ENCODE measurements at regions not wholly inside any gene's neighbourhood (a gene's known extent, or its start where the extent isn't known, plus 50 kb on each side); places are given as distances from the start of the nearest gene placed in this dataset.

DNA sequence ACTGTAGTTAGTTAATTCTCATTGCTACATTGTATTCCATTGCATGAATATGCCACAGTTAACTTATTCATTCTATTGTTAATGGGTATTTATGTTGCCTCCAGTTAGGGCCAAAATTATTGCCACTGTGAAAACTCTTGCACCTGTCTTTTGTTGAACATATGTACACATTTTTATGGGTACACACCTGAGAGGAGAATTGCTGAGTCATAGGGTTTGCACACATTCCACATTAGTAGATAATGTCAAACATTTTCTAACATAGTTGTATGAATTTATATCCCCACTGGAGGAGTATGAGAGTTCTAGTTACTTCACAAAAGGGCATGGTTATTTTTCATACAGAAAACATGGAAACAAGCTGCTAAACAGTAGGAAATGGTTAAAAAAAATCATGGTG is 338.4 kb downstream of the FOXO1 start:
- Mint-ChIP-seq H3K4me3 (no peak overlapping the region), H3K4me1 (peaks cover 6% of the 10 kb centered on the region), H3K27me3 (no peaks in the 10 kb centered on the region), H3K27ac (no peak overlapping the region), H3K9me3 (ENCODE audit: low read depth) (peaks cover 4% of the 10 kb centered on the region), H3K36me3 (peaks cover 8% of the 10 kb centered on the region)
- CTCF ChIA-PET, result no interaction called here
- DNase-seq (no peak), ATAC-seq (no peak)

DNA sequence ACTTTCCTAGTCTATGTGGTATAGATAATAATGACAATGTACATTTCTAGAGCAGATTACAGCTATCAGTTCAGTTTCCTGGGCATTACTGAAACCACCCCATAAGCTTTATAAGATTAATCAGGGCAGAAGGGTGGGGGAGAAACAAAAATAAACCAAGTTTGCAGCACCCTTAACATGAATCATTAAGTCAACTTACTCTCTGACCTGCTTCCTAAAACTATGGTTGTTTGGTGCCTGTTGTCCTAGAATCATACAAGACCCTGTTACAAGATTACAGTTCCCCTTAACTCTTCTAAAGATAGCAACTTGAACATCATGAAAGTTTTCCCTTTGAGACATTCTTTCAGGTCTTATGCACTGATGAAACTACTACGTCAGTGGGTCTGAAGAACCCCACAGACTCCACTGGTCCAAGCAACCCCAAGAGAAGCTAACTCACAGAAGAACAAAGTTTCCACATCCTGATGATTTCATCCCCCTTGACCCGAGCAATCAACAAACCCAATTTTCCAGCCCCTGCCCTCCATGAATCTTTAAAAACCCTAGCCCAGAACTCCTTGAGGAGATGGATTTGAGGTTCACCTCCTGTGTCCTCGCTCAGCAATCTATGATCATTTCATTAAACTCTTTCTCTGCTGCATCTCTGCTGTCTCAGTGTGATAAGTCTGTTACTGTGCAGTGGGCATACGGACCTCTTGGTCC is 336.5 kb downstream of the FOXO1 start:
- H3K4me1 Mint-ChIP-seq, result peaks cover 6% of the 10 kb centered on the region
- no peak for ATAC-seq
- no peaks in the 10 kb centered on the region for H3K36me3 Mint-ChIP-seq
- CTCF ChIA-PET, result no interaction called here
- peaks cover 2% of the 10 kb centered on the region for H3K9me3 Mint-ChIP-seq (ENCODE audit: low read depth)
- no peaks in the 10 kb centered on the region for H3K27me3 Mint-ChIP-seq
- no peak overlapping the region for H3K27ac Mint-ChIP-seq
- DNase-seq, result no peak
- H3K4me3 Mint-ChIP-seq, result no peak overlapping the region

DNA sequence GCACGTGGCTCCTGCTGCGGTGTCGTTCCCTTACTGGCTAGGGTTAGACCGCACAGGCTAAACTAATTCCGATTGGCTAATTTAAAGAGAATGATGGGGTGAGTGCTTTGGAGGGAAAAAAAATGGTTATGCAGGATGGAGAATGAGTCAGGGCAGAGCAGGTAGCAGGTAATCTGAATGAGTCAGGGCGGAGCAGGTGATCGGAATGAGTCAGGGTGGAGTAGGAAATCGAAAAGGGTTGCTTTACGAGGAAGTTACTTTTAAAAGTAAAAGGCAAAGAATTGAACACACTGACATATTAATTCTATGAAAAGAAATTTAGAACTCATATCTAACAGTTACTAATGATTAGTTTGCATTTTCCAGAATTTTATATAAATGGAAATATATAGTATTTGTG is 335.5 kb downstream of the FOXO1 start:
- Mint-ChIP-seq H3K27ac (no peak overlapping the region), H3K4me1 (peaks cover 2% of the 10 kb centered on the region), H3K36me3 (no peaks in the 10 kb centered on the region), H3K9me3 (ENCODE audit: low read depth) (peaks cover 2% of the 10 kb centered on the region), H3K4me3 (no peak overlapping the region), H3K27me3 (no peaks in the 10 kb centered on the region)
- DNase-seq (no peak), ATAC-seq (no peak)
- CTCF ChIA-PET, result no interaction called here

DNA sequence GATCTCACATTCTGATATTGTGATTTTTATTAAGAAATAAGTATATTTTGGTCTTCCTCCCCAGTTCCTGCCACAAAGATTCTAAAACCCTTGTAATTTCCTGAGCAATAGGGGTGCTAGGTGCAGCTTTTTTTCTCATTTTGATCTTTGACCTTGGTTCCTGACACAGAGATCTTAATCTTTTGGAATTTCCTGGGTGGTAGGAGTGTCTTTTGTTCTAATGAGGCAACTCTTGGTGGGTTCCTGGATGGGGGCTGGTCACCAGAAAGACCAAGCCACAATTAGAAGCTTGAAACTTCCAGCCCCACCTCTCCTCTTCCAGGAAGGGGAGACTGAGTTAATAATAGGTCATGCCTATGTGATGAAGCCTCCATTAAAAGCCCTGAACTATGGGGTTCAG is 334.6 kb downstream of the FOXO1 start:
- Mint-ChIP-seq H3K4me3 (no peak overlapping the region), H3K27me3 (no peaks in the 10 kb centered on the region), H3K9me3 (ENCODE audit: low read depth) (peaks cover 2% of the 10 kb centered on the region), H3K4me1 (peaks cover 2% of the 10 kb centered on the region), H3K27ac (no peak overlapping the region), H3K36me3 (no peaks in the 10 kb centered on the region)
- no peak for DNase-seq
- CTCF ChIA-PET, result no interaction called here
- no peak for ATAC-seq

DNA sequence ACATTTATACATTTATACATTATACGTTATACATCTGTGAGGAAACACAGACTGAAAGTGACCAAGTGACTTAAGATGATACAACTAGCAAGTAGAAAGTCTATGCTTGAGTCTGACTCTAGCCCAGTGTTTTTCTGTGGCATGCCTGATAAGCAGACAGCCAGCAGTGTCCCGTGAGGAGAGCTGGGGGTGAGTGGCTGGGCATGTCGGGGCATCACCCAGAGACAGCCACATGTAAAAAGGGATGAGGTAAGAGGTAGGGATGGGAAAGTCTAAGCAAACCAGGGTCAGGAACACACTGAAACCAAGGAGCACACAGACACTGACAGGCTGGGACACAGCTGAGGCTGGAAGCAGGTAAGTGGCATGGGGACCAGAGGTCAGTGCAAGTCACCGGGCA is 333.2 kb downstream of the FOXO1 start:
- no peaks in the 10 kb centered on the region for H3K36me3 Mint-ChIP-seq
- no peak overlapping the region for H3K27ac Mint-ChIP-seq
- H3K9me3 Mint-ChIP-seq (ENCODE audit: low read depth), result no peaks in the 10 kb centered on the region
- H3K4me1 Mint-ChIP-seq, result peaks cover 2% of the 10 kb centered on the region
- CTCF ChIA-PET, result interaction anchor here (0.6 to 1.0 kb wide), 2 partner anchors 208 to 264 kb away, joined by 3 to 4 read pairs; no protein-coding TSS in a partner anchor
- H3K27me3 Mint-ChIP-seq, result no peaks in the 10 kb centered on the region
- no peak overlapping the region for H3K4me3 Mint-ChIP-seq
- no peak for DNase-seq
- ATAC-seq, result no peak

DNA sequence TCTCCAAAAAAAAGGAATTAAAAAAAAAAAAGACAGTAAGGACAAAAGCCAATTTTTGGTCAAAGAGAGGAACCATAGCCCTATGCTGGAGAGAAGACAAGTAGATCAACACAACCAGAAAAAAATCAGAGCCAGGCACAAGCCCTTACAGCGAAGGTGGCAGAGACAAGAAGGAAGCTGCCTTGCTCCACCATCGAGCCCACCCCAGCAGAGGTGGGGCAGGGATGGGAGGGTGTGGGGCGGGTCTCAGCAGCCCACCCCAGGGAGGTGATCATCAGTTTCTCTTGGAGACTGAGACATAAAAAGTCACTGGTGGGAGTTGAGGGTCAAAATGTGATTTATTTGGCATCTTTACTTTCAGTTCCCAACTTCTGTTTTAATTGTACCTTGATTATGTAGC is 332.4 kb downstream of the FOXO1 start:
- H3K4me1 Mint-ChIP-seq, result peaks cover 2% of the 10 kb centered on the region
- H3K9me3 Mint-ChIP-seq (ENCODE audit: low read depth), result no peaks in the 10 kb centered on the region
- H3K36me3 Mint-ChIP-seq, result no peaks in the 10 kb centered on the region
- DNase-seq (no peak), ATAC-seq (no peak)
- H3K27ac Mint-ChIP-seq, result no peak overlapping the region
- CTCF ChIA-PET, result interaction anchor here (1.0 kb wide), 1 partner anchor 265 kb away, joined by 4 read pairs; no protein-coding TSS in a partner anchor
- no peaks in the 10 kb centered on the region for H3K27me3 Mint-ChIP-seq
- H3K4me3 Mint-ChIP-seq, result no peak overlapping the region

DNA sequence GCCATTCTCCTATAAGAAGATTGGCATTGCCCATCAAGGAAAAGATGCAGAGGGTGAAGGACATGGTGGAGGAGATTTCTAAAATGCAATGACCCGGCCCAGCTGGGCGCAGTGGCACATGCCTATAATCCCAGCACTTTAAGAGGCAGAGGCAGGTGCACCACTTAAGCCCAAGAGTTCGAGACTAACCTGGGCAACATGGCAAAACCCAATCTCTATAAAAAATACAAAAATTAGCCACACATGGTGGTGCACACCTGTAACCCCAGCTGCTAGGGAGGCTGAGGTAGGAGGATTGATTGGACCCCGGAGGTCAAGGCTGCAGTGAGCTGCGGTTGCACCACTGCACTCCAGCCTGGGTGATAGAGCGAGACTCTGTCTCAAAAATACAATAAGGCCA is 331.8 kb downstream of the FOXO1 start:
- Mint-ChIP-seq H3K4me3 (no peak overlapping the region), H3K4me1 (peaks cover 2% of the 10 kb centered on the region), H3K27ac (no peak overlapping the region), H3K27me3 (no peaks in the 10 kb centered on the region), H3K9me3 (ENCODE audit: low read depth) (no peaks in the 10 kb centered on the region), H3K36me3 (no peaks in the 10 kb centered on the region)
- ATAC-seq, result no peak
- DNase-seq, result no peak
- CTCF ChIA-PET, result no interaction called here

DNA sequence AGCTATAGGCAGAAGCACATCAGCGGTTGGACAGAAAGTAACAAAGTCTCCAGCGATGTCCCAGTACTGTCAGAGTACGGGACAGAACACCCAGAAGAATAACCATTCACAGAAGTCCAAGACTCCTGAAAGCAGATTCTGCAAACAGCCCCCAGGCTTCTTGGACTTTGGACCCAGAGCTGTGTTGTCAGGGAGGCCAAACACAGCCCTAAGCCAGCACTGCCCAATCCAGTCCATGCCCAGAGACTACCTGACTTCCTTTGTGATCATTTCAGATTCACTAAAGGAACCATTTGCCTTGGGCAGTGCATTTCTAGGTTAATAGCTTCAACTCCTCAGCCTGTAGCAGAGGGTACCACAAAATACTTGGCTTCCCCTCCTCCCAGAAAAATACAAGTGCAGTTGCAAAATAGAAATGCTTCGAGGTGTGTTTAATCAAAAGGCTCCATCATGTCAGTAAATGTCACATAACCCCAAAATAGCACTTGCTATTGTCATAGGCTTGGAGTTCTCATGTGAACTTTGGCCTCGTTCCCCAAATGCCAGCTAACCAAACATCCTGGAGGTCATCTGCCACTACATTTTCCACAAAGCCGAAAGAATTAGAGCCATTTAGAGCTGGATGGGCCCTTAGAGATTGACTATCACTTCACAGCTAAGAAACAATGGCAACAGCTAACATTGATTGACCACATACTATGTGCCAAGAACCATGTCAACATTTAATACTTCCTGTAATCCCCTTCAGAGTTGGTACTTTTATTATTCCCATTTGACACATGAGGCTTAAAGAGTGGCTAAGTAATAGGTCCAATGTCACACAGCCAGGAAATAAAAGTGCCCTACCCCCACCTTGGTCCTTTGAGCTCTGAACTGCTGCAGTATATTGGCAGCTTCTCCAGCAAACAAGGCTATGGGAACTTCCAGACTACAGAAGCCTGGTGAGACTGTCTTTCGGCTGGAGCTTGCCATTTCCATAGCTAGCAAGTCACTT is 329.9 kb downstream of the FOXO1 start:
- CTCF ChIA-PET, result no interaction called here
- peaks cover 2% of the 10 kb centered on the region for H3K4me1 Mint-ChIP-seq
- H3K9me3 Mint-ChIP-seq (ENCODE audit: low read depth), result no peaks in the 10 kb centered on the region
- ATAC-seq (no peak), DNase-seq (no peak)
- no peak overlapping the region for H3K4me3 Mint-ChIP-seq
- H3K27ac Mint-ChIP-seq, result no peak overlapping the region
- H3K27me3 Mint-ChIP-seq, result no peaks in the 10 kb centered on the region
- no peaks in the 10 kb centered on the region for H3K36me3 Mint-ChIP-seq

DNA sequence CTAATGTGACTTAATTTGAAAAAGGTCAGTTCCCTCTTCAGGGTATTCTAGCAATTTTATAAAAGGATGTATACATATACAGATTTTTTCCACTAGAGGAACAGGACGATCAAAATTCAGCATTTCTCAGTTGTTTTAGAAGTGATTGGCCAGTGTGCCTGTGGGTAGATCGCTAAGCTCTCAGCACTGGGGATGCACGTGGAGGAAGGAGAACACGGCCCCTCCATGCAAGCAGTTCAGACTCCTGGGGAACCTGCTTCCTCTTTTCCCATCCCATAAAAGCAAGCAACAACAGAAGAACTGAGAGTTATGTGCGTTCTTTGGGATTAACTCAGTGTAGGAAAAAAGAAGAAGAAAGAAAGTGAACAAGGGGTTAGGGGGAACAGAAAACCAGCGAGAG is 328.8 kb downstream of the FOXO1 start:
- DNase-seq (no peak), ATAC-seq (no peak)
- Mint-ChIP-seq H3K4me1 (no peaks in the 10 kb centered on the region), H3K36me3 (no peaks in the 10 kb centered on the region), H3K9me3 (ENCODE audit: low read depth) (no peaks in the 10 kb centered on the region), H3K27me3 (no peaks in the 10 kb centered on the region), H3K27ac (no peak overlapping the region), H3K4me3 (no peak overlapping the region)
- CTCF ChIA-PET, result no interaction called here

DNA sequence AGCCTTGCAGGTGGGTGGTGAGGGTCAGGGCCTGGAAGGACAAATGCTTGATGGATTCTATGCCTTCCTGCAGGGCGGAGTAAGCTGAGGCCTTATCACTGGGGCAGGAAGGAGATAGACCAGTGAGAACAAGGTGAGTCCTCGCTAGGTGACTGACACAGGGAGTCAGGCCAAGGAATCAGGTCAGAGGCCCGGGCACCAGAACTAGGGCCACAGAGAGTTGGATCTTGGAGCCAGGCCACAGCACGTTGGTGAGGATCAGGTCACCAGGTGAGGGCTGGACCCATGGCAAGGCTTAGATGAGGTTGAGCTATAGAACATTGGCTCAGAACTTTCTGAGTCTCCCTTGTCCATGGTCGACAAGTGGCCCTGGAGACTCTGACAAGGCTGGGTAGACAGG is 328.2 kb downstream of the FOXO1 start:
- Mint-ChIP-seq H3K9me3 (ENCODE audit: low read depth) (no peaks in the 10 kb centered on the region), H3K4me3 (no peak overlapping the region), H3K36me3 (no peaks in the 10 kb centered on the region), H3K27me3 (no peaks in the 10 kb centered on the region), H3K4me1 (no peaks in the 10 kb centered on the region), H3K27ac (no peak overlapping the region)
- CTCF ChIA-PET, result no interaction called here
- ATAC-seq (no peak), DNase-seq (no peak)

DNA sequence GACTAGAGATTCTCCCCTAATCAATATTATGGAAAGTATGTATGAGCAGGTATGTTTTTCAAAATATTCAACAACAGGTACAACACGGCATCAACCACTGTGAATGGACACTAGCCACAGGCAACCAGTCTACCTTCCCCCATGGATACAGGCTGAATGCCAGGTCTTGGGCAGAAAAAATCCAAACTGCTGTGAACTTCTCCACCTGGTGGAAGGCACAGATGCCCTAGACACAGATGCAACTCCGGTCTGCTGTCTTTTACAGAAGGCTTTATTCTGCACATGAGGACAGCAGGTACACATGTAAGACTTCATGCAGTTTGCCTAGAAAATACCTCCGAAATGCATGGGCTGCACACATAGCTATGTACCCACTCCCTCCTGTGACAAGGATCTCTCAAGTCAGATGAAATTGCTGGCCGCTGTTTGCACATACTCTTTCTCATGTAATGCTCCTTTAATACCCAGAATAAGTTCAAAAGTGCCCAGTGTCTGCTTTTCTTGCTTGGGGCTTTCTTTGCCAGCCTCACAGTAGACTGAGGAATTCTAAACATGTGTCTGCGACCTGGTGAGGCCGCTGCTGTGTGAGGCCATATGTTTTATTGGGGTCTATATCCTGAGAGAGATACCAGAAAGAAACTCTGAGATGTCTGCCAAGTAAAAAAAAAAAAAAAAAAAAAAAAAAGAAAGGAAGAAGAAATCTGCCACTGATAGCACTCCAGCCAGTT is 325.9 kb downstream of the FOXO1 start:
- Mint-ChIP-seq H3K27me3 (no peaks in the 10 kb centered on the region), H3K4me1 (no peaks in the 10 kb centered on the region), H3K36me3 (no peaks in the 10 kb centered on the region), H3K4me3 (no peak overlapping the region), H3K9me3 (ENCODE audit: low read depth) (no peaks in the 10 kb centered on the region), H3K27ac (no peak overlapping the region)
- DNase-seq, result no peak
- no peak for ATAC-seq
- CTCF ChIA-PET, result no interaction called here

DNA sequence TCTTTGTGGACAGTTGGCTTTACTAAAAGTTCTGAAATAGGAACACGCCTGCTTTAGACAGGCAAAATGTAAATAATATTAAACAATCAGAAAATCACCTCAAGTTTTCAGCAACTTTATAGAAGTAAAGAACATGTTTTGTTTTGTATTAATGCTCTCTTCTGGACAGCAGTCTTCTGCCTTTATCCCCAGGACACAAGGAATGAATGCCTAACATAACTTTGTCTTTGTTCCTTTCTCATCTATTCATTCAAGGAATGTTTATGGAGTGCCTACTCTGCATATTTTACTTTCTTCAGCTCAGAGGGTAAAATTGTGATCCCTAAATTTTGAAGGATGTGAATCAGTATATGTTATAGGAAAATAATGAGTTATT is 325.4 kb downstream of the FOXO1 start:
- DNase-seq (no peak), ATAC-seq (no peak)
- CTCF ChIA-PET, result no interaction called here
- no peaks in the 10 kb centered on the region for H3K4me1 Mint-ChIP-seq
- H3K27ac Mint-ChIP-seq, result no peak overlapping the region
- H3K9me3 Mint-ChIP-seq (ENCODE audit: low read depth), result no peaks in the 10 kb centered on the region
- H3K4me3 Mint-ChIP-seq, result no peak overlapping the region
- no peaks in the 10 kb centered on the region for H3K36me3 Mint-ChIP-seq
- H3K27me3 Mint-ChIP-seq, result no peaks in the 10 kb centered on the region

DNA sequence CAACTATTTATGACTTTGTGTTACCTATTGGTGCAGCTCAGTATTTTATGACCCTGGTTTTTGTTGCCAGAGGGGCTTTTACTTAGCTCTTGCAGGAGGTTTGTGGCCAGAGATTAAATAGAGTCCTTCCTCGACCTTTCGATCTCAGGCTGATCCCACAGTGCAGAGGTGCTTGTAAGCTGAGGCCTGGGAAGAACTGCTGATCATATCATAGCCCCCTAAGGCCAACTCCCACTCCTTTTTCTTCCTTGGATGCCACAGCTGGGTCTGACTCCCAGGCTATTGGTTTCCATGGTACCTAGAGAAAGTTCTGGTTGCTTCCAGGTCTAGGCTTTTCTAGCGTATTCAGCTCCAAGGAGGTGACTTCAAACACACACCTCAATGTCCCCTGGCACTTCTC is 324.9 kb downstream of the FOXO1 start:
- CTCF ChIA-PET, result no interaction called here
- no peak for ATAC-seq
- H3K4me3 Mint-ChIP-seq, result no peak overlapping the region
- H3K4me1 Mint-ChIP-seq, result no peaks in the 10 kb centered on the region
- no peak for DNase-seq
- H3K27ac Mint-ChIP-seq, result no peak overlapping the region
- no peaks in the 10 kb centered on the region for H3K36me3 Mint-ChIP-seq
- no peaks in the 10 kb centered on the region for H3K9me3 Mint-ChIP-seq (ENCODE audit: low read depth)
- no peaks in the 10 kb centered on the region for H3K27me3 Mint-ChIP-seq

DNA sequence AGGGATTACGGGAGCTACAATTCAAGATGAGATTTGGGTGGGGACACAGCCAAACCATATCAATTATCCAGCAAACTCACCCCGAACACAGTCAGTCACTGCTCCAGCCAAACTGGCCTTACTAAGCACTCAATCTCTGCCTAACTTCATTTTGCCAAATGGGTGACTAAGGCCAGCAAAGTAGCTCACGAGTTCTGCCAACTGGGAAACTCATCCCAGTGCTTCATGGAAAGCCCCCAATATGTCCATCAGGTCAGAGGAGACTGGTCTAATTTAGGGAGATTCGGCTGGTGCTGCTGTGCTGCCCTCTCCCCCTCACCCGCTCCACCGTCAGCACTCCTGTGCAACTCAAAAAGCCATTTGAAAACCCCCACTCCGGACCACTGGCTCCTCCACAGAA is 324.0 kb downstream of the FOXO1 start:
- no peaks in the 10 kb centered on the region for H3K4me1 Mint-ChIP-seq
- H3K36me3 Mint-ChIP-seq, result no peaks in the 10 kb centered on the region
- no peaks in the 10 kb centered on the region for H3K27me3 Mint-ChIP-seq
- ATAC-seq, result no peak
- CTCF ChIA-PET, result no interaction called here
- no peak overlapping the region for H3K4me3 Mint-ChIP-seq
- H3K27ac Mint-ChIP-seq, result no peak overlapping the region
- DNase-seq, result no peak
- no peaks in the 10 kb centered on the region for H3K9me3 Mint-ChIP-seq (ENCODE audit: low read depth)

Data from activated CD8-positive, alpha-beta memory T cell treated with anti-CD3 and anti-CD28 coated beads, Interleukin-2, amount 10 ng/mL, durations not matched to agents 7 days and 5 days (primary cell).